ENCODE measurements at regions not wholly inside any gene's neighbourhood (a gene's known extent, or its start where the extent isn't known, plus 50 kb on each side); places are given as distances from the start of the nearest gene placed in this dataset.

- peaks cover 35% of the 10 kb centered on the region for H3K9me3 Mint-ChIP-seq
- no peak overlapping the region for H3K4me3 Mint-ChIP-seq
- H3K4me1 Mint-ChIP-seq (ENCODE audit: low read depth) = no peaks in the 10 kb centered on the region
- H3K27ac Mint-ChIP-seq = no peak overlapping the region
- no peak for DNase-seq
- H3K27me3 Mint-ChIP-seq (ENCODE audit: insufficient read depth) = no peaks in the 10 kb centered on the region
- TF ChIP-seq, protein P1, sequence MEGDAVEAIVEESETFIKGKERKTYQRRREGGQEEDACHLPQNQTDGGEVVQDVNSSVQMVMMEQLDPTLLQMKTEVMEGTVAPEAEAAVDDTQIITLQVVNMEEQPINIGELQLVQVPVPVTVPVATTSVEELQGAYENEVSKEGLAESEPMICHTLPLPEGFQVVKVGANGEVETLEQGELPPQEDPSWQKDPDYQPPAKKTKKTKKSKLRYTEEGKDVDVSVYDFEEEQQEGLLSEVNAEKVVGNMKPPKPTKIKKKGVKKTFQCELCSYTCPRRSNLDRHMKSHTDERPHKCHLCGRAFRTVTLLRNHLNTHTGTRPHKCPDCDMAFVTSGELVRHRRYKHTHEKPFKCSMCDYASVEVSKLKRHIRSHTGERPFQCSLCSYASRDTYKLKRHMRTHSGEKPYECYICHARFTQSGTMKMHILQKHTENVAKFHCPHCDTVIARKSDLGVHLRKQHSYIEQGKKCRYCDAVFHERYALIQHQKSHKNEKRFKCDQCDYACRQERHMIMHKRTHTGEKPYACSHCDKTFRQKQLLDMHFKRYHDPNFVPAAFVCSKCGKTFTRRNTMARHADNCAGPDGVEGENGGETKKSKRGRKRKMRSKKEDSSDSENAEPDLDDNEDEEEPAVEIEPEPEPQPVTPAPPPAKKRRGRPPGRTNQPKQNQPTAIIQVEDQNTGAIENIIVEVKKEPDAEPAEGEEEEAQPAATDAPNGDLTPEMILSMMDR (IDR thresholded peaks at IDR 0.05) = no peak
- no peaks in the 10 kb centered on the region for H3K36me3 Mint-ChIP-seq (ENCODE audit: low read depth)
Measured at GRCh38 chr3:34864011-34864410, 775.3 kb upstream of the ARPP21 start.

- Mint-ChIP-seq H3K36me3 (ENCODE audit: low read depth) (no peaks in the 10 kb centered on the region), H3K9me3 (peaks cover 37% of the 10 kb centered on the region), H3K27ac (no peak overlapping the region), H3K4me3 (no peak overlapping the region), H3K4me1 (ENCODE audit: low read depth) (no peaks in the 10 kb centered on the region), H3K27me3 (ENCODE audit: insufficient read depth) (no peaks in the 10 kb centered on the region)
- DNase-seq = no peak
- TF ChIP-seq, protein P1 (IDR thresholded peaks at IDR 0.05) = no peak
Measured at GRCh38 chr3:34865346-34865745, 774.0 kb upstream of the ARPP21 start.

GRCh38 chr3:34868935-34869334 is 770.4 kb upstream of the ARPP21 start:
- H3K27ac Mint-ChIP-seq = no peak overlapping the region
- TF ChIP-seq, protein P1 (IDR thresholded peaks at IDR 0.05) = no peak
- H3K4me3 Mint-ChIP-seq = no peak overlapping the region
- no peaks in the 10 kb centered on the region for H3K27me3 Mint-ChIP-seq (ENCODE audit: insufficient read depth)
- no peaks in the 10 kb centered on the region for H3K4me1 Mint-ChIP-seq (ENCODE audit: low read depth)
- no peaks in the 10 kb centered on the region for H3K36me3 Mint-ChIP-seq (ENCODE audit: low read depth)
- DNase-seq = no peak
- H3K9me3 Mint-ChIP-seq = peaks cover 43% of the 10 kb centered on the region

GRCh38 chr3:34869696-34870095 is 769.6 kb upstream of the ARPP21 start:
- TF ChIP-seq, protein P1 (IDR thresholded peaks at IDR 0.05) = no peak
- peaks cover 39% of the 10 kb centered on the region for H3K9me3 Mint-ChIP-seq
- no peak overlapping the region for H3K4me3 Mint-ChIP-seq
- H3K36me3 Mint-ChIP-seq (ENCODE audit: low read depth) = no peaks in the 10 kb centered on the region
- no peak for DNase-seq
- H3K27ac Mint-ChIP-seq = no peak overlapping the region
- no peaks in the 10 kb centered on the region for H3K27me3 Mint-ChIP-seq (ENCODE audit: insufficient read depth)
- H3K4me1 Mint-ChIP-seq (ENCODE audit: low read depth) = no peaks in the 10 kb centered on the region

DNA sequence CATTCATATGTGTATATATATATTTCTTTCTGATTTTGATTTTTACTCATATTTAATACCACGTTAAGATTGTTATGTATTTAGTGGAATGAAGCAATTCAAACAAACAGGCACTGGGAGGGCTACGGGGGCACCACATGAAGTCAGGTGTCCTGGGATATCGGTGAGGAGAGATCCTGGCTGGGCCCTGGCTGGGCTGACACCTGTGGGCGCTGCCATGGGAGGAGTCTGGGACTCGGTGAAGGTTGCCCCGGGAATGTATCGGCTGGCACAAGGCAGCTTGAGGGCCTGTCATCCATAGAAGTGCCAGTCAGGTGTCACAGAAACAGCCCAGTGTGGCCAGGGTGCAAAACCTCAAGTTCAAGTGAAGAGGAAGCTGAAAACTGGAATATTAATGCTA is 766.9 kb upstream of the ARPP21 start:
- no peak overlapping the region for H3K27ac Mint-ChIP-seq
- TF ChIP-seq, protein P1 (IDR thresholded peaks at IDR 0.05) = no peak

GRCh38 chr3:34876997-34877396 is 762.3 kb upstream of the ARPP21 start:
- no peak for DNase-seq
- TF ChIP-seq, protein P1 (IDR thresholded peaks at IDR 0.05) = no peak
- H3K27me3 Mint-ChIP-seq (ENCODE audit: insufficient read depth) = no peaks in the 10 kb centered on the region
- no peak overlapping the region for H3K4me3 Mint-ChIP-seq
- peaks cover 13% of the 10 kb centered on the region for H3K9me3 Mint-ChIP-seq
- no peaks in the 10 kb centered on the region for H3K36me3 Mint-ChIP-seq (ENCODE audit: low read depth)
- no peaks in the 10 kb centered on the region for H3K4me1 Mint-ChIP-seq (ENCODE audit: low read depth)
- H3K27ac Mint-ChIP-seq = no peak overlapping the region

More for the DNA sequence above, 766.9 kb upstream of the ARPP21 start:
- Mint-ChIP-seq H3K9me3 (peaks cover 27% of the 10 kb centered on the region), H3K4me3 (no peak overlapping the region), H3K36me3 (ENCODE audit: low read depth) (no peaks in the 10 kb centered on the region), H3K4me1 (ENCODE audit: low read depth) (no peaks in the 10 kb centered on the region), H3K27me3 (ENCODE audit: insufficient read depth) (no peaks in the 10 kb centered on the region)
- DNase-seq = no peak
